Thoracic aorta (tissue), 2 donors: ENCODE measurements at regions not wholly inside any gene's neighbourhood (a gene's known extent, or its start where the extent isn't known, plus 50 kb on each side); places are given as distances from the start of the nearest gene placed in this dataset.

Source experiments
- ATAC-seq: fragments of 150-250 bp; one replicate; pipeline ENCODE4 v1.8.0; 2017; ENCODE audit warnings: low read depth; ENCODE audit not compliant: insufficient number of reproducible peaks, low FRiP score
- DNase-seq: peaks from one replicate; pipeline ENCODE4 v3.0.0-alpha.2; 2020; ENCODE audit warnings: low spot score
- H3K27ac ChIP-seq, 2 donors: fragments of 200-600 bp; sonication (generic); 1 replicate in 1 of 2; 2 replicates in 1 of 2; pipeline ENCODE4 v1.5.1; 2016; ENCODE audit warnings: mild to moderate bottlenecking in 2 of 2, moderate library complexity in 2 of 2
- H3K27me3 ChIP-seq: fragments of 200-600 bp; sonication (generic); replicated peaks from 2 replicates; pipeline ENCODE4 v1.6.0; 2016; ENCODE audit warnings: mild to moderate bottlenecking; ENCODE audit not compliant: insufficient read depth
- H3K36me3 ChIP-seq: fragments of 200-600 bp; sonication (generic); one replicate; pipeline ENCODE4 v1.5.1; 2016
- H3K4me1 ChIP-seq, 2 donors: fragments of 200-600 bp; sonication (generic); 1 replicate in 1 of 2; 2 replicates in 1 of 2; pipeline versions ENCODE4 v1.5.1 to v1.6.0; 2016; ENCODE audit warnings: low read depth in 2 of 2, mild to moderate bottlenecking in 1 of 2; ENCODE audit not compliant: control insufficient read depth in 1 of 2
- H3K4me3 ChIP-seq: fragments of 200-600 bp; sonication (generic); 2 replicates; pipeline ENCODE4 v1.5.1; 2016; ENCODE audit warnings: mild to moderate bottlenecking
- H3K9me3 ChIP-seq: fragments of 200-600 bp; sonication (generic); 2 replicates; pipeline ENCODE4 v1.5.1; 2016
- CTCF ChIP-seq: fragments of 200-600 bp; sonication (generic); IDR thresholded peaks from one replicate; pipeline ENCODE4 v1.5.1; 2019; ENCODE audit warnings: antibody characterized with exemption

- no peaks in the 10 kb centered on the region for H3K4me1 ChIP-seq
- peaks cover 3% of the 10 kb centered on the region for H3K9me3 ChIP-seq
- no peak for TF ChIP-seq CTCF
- DNase-seq (no peak), ATAC-seq (no peak)
- H3K36me3 ChIP-seq, result no peaks in the 10 kb centered on the region
- no peak overlapping the region for H3K4me3 ChIP-seq
- no peak overlapping the region for H3K27ac ChIP-seq
- H3K27me3 ChIP-seq, result no peaks in the 10 kb centered on the region
These were observed 238.7 kb downstream of the FAM181B start for GRCh38 chr11:82494988-82495432.

GRCh38 chr11:82474876-82475275 is 258.8 kb downstream of the FAM181B start:
- Histone ChIP-seq H3K36me3 (no peaks in the 10 kb centered on the region), H3K4me3 (no peak overlapping the region), H3K4me1 (no peaks in the 10 kb centered on the region), H3K27me3 (no peaks in the 10 kb centered on the region), H3K9me3 (no peaks in the 10 kb centered on the region), H3K27ac (no peak overlapping the region)
- no peak for TF ChIP-seq CTCF
- DNase-seq, result no peak
- no peak for ATAC-seq

GRCh38 chr11:82465481-82465880 is 268.2 kb downstream of the FAM181B start:
- Histone ChIP-seq H3K27me3 (no peaks in the 10 kb centered on the region), H3K36me3 (no peaks in the 10 kb centered on the region), H3K4me3 (no peak overlapping the region), H3K9me3 (no peaks in the 10 kb centered on the region), H3K27ac (no peak overlapping the region), H3K4me1 (no peaks in the 10 kb centered on the region)
- TF ChIP-seq CTCF, result no peak
- ATAC-seq (no peak), DNase-seq (no peak)

GRCh38 chr11:82462608-82463242 is 270.9 kb downstream of the FAM181B start:
- Histone ChIP-seq H3K4me3 (no peak overlapping the region), H3K4me1 (no peaks in the 10 kb centered on the region), H3K9me3 (no peaks in the 10 kb centered on the region), H3K27me3 (no peaks in the 10 kb centered on the region), H3K36me3 (no peaks in the 10 kb centered on the region), H3K27ac (no peak overlapping the region)
- TF ChIP-seq CTCF, result no peak
- no peak for DNase-seq
- ATAC-seq, result no peak

- DNase-seq (no peak), ATAC-seq (no peak)
- H3K9me3 ChIP-seq, result no peaks in the 10 kb centered on the region
- no peaks in the 10 kb centered on the region for H3K27me3 ChIP-seq
- H3K27ac ChIP-seq, result no peak overlapping the region
- TF ChIP-seq CTCF, result no peak
- H3K4me1 ChIP-seq, result no peaks in the 10 kb centered on the region
- H3K4me3 ChIP-seq, result no peak overlapping the region
- no peaks in the 10 kb centered on the region for H3K36me3 ChIP-seq
These were observed 274.9 kb downstream of the FAM181B start for GRCh38 chr11:82458761-82459160.
